ENCODE measurements at regions not wholly inside any gene's neighbourhood (a gene's known extent, or its start where the extent isn't known, plus 50 kb on each side); places are given as distances from the start of the nearest gene placed in this dataset.

DNA sequence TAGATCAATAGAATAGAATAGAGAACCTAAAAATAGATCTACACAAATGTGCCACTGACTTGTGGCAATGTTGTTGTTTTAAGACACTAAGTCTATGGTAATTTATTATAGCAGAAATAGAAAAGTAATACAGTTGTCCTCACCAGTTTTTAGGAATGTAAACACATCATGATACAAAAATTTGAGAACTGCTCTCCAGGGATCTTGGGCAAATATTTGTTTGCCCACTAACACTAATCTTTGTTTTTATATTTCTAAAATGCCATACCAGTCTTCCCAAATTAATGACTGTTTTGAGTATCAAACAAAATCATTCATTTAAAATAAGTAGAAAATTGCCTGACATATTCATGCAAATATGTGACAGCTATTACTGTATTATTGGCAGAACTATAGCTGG, 297.6 kb downstream of the BRINP1 start:
- TF ChIP-seq POU2F2 (IDR thresholded peaks at IDR 0.05; ENCODE audit: low read depth, low read length) (no peak), POLR2AphosphoS5 (IDR thresholded peaks at IDR 0.05; ENCODE audit: low read depth, low read length) (no peak), POLR2A (IDR thresholded peaks at IDR 0.05; ENCODE audit: low read depth, low read length) (no peak), TAF1 (IDR thresholded peaks at IDR 0.05; ENCODE audit: low read depth, low read length) (no peak), SPI1 (IDR thresholded peaks at IDR 0.05; ENCODE audit: low read depth, low read length) (no peak), PAX5 (IDR thresholded peaks at IDR 0.05; ENCODE audit: insufficient read depth, low read length, severe bottlenecking) (no peak)

Data from GM12891 (cell line).